Lung (tissue), 11 donors: ENCODE measurements at regions not wholly inside any gene's neighbourhood (a gene's known extent, or its start where the extent isn't known, plus 50 kb on each side); places are given as distances from the start of the nearest gene placed in this dataset.

Source experiments
- ATAC-seq: fragments of 200-7000 bp; cut with Tn5 transposase; one replicate; pipeline ENCODE4 v1.9.1; 2020; ENCODE audit warnings: moderate number of reproducible peaks; ENCODE audit not compliant: insufficient read depth, low FRiP score
- DNase-seq, 3 donors: peaks; one replicate each; pipeline ENCODE4 v3.0.0-alpha.2; 2013 to 2017
- H3K27ac ChIP-seq, 2 donors: one replicate each; pipeline ENCODE4 v1.5.1; 2013; ENCODE audit warnings: mild to moderate bottlenecking in 2 of 2, moderate library complexity in 2 of 2, control low read depth in 1 of 2, inconsistent platforms in 1 of 2, low read depth in 1 of 2, low read length in 1 of 2
- H3K27me3 ChIP-seq, 3 donors: one replicate each; pipeline ENCODE4 v1.5.1; 2013; ENCODE audit warnings: low read length in 2 of 3; ENCODE audit not compliant: control insufficient read depth in 3 of 3, insufficient read depth in 3 of 3
- H3K36me3 ChIP-seq, 4 donors: one replicate each; pipeline ENCODE4 v1.5.1; 2013; ENCODE audit warnings: low read length in 4 of 4, mild to moderate bottlenecking in 1 of 4, moderate library complexity in 1 of 4; ENCODE audit not compliant: control insufficient read depth in 4 of 4, insufficient read depth in 4 of 4
- H3K4me1 ChIP-seq, 5 donors: one replicate each; pipeline ENCODE4 v1.5.1; 2013; ENCODE audit warnings: low read length in 5 of 5, mild to moderate bottlenecking in 2 of 5, moderate library complexity in 1 of 5; ENCODE audit not compliant: control insufficient read depth in 5 of 5, insufficient read depth in 5 of 5
- H3K4me3 ChIP-seq: one replicate; pipeline ENCODE4 v1.5.1; 2013; ENCODE audit warnings: mild to moderate bottlenecking, control low read depth, moderate library complexity
- H3K9ac ChIP-seq, 2 donors: one replicate each; pipeline ENCODE4 v1.5.1; 2013; ENCODE audit warnings: low read length in 2 of 2, control low read depth in 1 of 2; ENCODE audit not compliant: insufficient read depth in 1 of 2
- H3K9me3 ChIP-seq, 4 donors: one replicate each; pipeline ENCODE4 v1.5.1; 2013; ENCODE audit warnings: low read length in 3 of 4, mild to moderate bottlenecking in 1 of 4, moderate library complexity in 1 of 4; ENCODE audit not compliant: control insufficient read depth in 4 of 4, insufficient read depth in 3 of 4
- WGBS, 2 donors: extraction: QIAGEN DNeasy Blood & Tissue Kit; methylation state at CpG; one replicate each; pipeline ENCODE4 v1.1.7; 2013; 5-methylcytosine and 5-hydroxymethylcytosine counted together
- TF ChIP-seq, protein P1 (sequence below): IDR thresholded peaks from 2 replicates; pipeline ENCODE4 v1.5.1; 2012; ENCODE audit warnings: mild to moderate bottlenecking; ENCODE audit errors: control extremely low read depth, extremely low read depth
- donor health status: control.
- donor health status: control.
- donor health status: Bipolar disorder and iron deficiency.
- donor health status: healthy.
- donor health status: DM: yes; HTN: yes; CAD: no.

GRCh38 chr6:28693751-28694443 is 168.2 kb downstream of the GPX5 start:
- no peak overlapping the region for H3K9ac ChIP-seq
- peaks cover 0 to 23% (median 0%) of the 10 kb centered on the region in 5 donors for H3K4me1 ChIP-seq
- 9 to 20% methylated on average over 26 of the region's 26 CpGs for WGBS, 2 donors
- no peaks in the 10 kb centered on the region for H3K9me3 ChIP-seq
- no peaks in the 10 kb centered on the region for H3K36me3 ChIP-seq
- H3K4me3 ChIP-seq = no peak overlapping the region
- DNase-seq = peak; percentile 38 to 59 (median 48)
- TF ChIP-seq, protein P1, sequence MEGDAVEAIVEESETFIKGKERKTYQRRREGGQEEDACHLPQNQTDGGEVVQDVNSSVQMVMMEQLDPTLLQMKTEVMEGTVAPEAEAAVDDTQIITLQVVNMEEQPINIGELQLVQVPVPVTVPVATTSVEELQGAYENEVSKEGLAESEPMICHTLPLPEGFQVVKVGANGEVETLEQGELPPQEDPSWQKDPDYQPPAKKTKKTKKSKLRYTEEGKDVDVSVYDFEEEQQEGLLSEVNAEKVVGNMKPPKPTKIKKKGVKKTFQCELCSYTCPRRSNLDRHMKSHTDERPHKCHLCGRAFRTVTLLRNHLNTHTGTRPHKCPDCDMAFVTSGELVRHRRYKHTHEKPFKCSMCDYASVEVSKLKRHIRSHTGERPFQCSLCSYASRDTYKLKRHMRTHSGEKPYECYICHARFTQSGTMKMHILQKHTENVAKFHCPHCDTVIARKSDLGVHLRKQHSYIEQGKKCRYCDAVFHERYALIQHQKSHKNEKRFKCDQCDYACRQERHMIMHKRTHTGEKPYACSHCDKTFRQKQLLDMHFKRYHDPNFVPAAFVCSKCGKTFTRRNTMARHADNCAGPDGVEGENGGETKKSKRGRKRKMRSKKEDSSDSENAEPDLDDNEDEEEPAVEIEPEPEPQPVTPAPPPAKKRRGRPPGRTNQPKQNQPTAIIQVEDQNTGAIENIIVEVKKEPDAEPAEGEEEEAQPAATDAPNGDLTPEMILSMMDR = no peak
- H3K27ac ChIP-seq = no peak overlapping the region
- ATAC-seq = no peak
- H3K27me3 ChIP-seq = peaks cover 5 to 54% (median 33%) of the 10 kb centered on the region in 3 donors

DNA sequence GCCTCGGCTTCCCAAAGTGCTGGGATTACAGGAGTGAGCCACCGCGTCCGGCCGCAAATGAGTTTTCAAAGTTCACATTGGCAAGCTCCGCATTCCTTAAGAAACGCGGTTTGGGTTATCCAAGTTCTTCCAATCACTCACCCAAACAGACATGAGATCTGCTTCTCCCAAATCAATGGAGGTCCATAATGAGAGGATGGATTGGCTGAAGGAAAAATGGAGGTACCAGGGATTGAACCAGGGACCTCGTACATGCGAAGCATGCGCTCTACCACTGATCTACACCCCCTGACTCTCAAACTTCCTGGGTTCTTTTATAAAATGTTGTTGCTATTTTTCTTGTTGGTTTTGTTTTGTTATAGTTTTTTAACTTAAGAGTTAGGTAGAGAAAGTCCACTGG is 170.0 kb downstream of the GPX5 start:
- 19 to 42% methylated on average over 11 of the region's 11 CpGs for WGBS, 2 donors
- no peak overlapping the region for H3K9ac ChIP-seq
- no peaks in the 10 kb centered on the region for H3K36me3 ChIP-seq
- TF ChIP-seq, protein P1 = no peak
- peaks cover 5 to 57% (median 36%) of the 10 kb centered on the region in 3 donors for H3K27me3 ChIP-seq
- ATAC-seq (no peak), DNase-seq (peak in 1 of 3 donors; percentile 37)
- H3K4me3 ChIP-seq = no peak overlapping the region
- H3K9me3 ChIP-seq = no peaks in the 10 kb centered on the region
- H3K4me1 ChIP-seq = peaks cover 0 to 23% (median 0%) of the 10 kb centered on the region in 5 donors
- H3K27ac ChIP-seq = no peak overlapping the region

- DNase-seq = peak in 2 of 3 donors; percentile 18 to 51
- H3K27ac ChIP-seq = no peak overlapping the region
- 9 to 22% methylated on average over 14 of the region's 14 CpGs for WGBS, 2 donors
- ATAC-seq = no peak
- H3K36me3 ChIP-seq = no peaks in the 10 kb centered on the region
- TF ChIP-seq, protein P1 = no peak
- H3K9ac ChIP-seq = no peak overlapping the region
- H3K27me3 ChIP-seq = peaks cover 5 to 55% (median 40%) of the 10 kb centered on the region in 3 donors
- H3K4me3 ChIP-seq = no peak overlapping the region
- H3K9me3 ChIP-seq = no peaks in the 10 kb centered on the region
- H3K4me1 ChIP-seq = peaks cover 0 to 23% (median 0%) of the 10 kb centered on the region in 5 donors
Measured at GRCh38 chr6:28696167-28696566, 170.5 kb downstream of the GPX5 start.

DNA sequence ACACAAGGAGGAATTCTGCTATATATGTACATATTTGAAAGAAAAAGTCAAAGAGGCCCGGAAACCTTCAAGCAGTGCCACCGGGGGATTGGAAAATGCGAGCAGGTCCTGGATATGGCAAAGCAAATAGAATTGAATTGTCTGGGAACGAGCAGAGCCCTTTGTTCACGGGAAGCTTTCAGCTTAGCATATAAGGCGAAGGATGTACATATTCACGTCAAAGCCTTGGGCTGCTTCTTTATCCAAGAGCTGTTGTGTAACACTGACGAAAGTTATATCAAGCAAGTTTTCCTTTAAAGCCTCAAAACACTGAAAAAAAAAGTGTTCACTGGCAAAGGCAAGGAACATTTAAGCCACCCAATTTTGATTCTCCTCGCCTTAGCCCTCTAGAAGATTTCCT is 171.0 kb downstream of the GPX5 start:
- ATAC-seq (no peak), DNase-seq (peak in 2 of 3 donors; percentile 20 to 62)
- TF ChIP-seq, protein P1 = no peak
- WGBS, 2 donors = 11 to 20% methylated on average over 9 of the region's 9 CpGs
- peaks cover 0 to 23% (median 0%) of the 10 kb centered on the region in 5 donors for H3K4me1 ChIP-seq
- no peak overlapping the region for H3K27ac ChIP-seq
- no peaks in the 10 kb centered on the region for H3K9me3 ChIP-seq
- H3K4me3 ChIP-seq = no peak overlapping the region
- no peaks in the 10 kb centered on the region for H3K36me3 ChIP-seq
- H3K9ac ChIP-seq = no peak overlapping the region
- peaks cover 5 to 55% (median 45%) of the 10 kb centered on the region in 3 donors for H3K27me3 ChIP-seq
